ENCODE measurements at regions not wholly inside any gene's neighbourhood (a gene's known extent, or its start where the extent isn't known, plus 50 kb on each side); places are given as distances from the start of the nearest gene placed in this dataset.

DNA sequence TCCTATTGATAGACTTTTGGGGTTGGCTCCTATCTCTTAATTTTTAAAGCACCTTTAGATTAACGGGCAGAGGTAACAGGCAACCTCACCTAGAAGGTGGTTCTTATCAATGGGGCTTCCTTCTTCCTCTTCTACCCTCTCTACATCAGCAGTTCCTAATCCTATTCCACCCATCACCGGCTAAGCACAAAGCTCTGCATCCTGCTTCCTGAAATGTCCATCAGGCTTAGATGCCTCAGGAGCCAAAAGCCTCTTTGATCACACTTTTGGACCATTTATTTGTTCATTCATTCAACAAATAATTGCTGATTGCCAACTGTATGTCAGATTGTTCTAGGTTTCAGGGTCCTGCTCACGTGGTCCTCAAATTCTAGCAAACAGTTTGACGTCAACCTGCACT, 586.0 kb downstream of the TOX3 start:
- TF ChIP-seq, protein P1, sequence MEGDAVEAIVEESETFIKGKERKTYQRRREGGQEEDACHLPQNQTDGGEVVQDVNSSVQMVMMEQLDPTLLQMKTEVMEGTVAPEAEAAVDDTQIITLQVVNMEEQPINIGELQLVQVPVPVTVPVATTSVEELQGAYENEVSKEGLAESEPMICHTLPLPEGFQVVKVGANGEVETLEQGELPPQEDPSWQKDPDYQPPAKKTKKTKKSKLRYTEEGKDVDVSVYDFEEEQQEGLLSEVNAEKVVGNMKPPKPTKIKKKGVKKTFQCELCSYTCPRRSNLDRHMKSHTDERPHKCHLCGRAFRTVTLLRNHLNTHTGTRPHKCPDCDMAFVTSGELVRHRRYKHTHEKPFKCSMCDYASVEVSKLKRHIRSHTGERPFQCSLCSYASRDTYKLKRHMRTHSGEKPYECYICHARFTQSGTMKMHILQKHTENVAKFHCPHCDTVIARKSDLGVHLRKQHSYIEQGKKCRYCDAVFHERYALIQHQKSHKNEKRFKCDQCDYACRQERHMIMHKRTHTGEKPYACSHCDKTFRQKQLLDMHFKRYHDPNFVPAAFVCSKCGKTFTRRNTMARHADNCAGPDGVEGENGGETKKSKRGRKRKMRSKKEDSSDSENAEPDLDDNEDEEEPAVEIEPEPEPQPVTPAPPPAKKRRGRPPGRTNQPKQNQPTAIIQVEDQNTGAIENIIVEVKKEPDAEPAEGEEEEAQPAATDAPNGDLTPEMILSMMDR (IDR thresholded peaks at IDR 0.05; ENCODE audit: insufficient read depth, low read length), result no peak
- TF ChIP-seq POLR2AphosphoS5 (IDR thresholded peaks at IDR 0.05; ENCODE audit: low read depth), result no peak
- TF ChIP-seq GABPA (IDR thresholded peaks at IDR 0.05; ENCODE audit: low read depth), result no peak
- TF ChIP-seq, protein P2, sequence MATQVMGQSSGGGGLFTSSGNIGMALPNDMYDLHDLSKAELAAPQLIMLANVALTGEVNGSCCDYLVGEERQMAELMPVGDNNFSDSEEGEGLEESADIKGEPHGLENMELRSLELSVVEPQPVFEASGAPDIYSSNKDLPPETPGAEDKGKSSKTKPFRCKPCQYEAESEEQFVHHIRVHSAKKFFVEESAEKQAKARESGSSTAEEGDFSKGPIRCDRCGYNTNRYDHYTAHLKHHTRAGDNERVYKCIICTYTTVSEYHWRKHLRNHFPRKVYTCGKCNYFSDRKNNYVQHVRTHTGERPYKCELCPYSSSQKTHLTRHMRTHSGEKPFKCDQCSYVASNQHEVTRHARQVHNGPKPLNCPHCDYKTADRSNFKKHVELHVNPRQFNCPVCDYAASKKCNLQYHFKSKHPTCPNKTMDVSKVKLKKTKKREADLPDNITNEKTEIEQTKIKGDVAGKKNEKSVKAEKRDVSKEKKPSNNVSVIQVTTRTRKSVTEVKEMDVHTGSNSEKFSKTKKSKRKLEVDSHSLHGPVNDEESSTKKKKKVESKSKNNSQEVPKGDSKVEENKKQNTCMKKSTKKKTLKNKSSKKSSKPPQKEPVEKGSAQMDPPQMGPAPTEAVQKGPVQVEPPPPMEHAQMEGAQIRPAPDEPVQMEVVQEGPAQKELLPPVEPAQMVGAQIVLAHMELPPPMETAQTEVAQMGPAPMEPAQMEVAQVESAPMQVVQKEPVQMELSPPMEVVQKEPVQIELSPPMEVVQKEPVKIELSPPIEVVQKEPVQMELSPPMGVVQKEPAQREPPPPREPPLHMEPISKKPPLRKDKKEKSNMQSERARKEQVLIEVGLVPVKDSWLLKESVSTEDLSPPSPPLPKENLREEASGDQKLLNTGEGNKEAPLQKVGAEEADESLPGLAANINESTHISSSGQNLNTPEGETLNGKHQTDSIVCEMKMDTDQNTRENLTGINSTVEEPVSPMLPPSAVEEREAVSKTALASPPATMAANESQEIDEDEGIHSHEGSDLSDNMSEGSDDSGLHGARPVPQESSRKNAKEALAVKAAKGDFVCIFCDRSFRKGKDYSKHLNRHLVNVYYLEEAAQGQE (IDR thresholded peaks at IDR 0.05; ENCODE audit: insufficient replicate concordance, low read depth), result no peak

All from HL-60 (cell line).